ENCODE measurements at regions not wholly inside any gene's neighbourhood (a gene's known extent, or its start where the extent isn't known, plus 50 kb on each side); places are given as distances from the start of the nearest gene placed in this dataset.
"Not testable (repeated sequence)": the region's sequence is repeated elsewhere in the genome, so short reads cannot be mapped to it uniquely, and the experiment has no call there.

GRCh38 chr18:70569647-70570046, 280.8 kb downstream of the SOCS6 start:
- not testable (repeated sequence) for TF ChIP-seq CTCF, POLR2A (IDR thresholded peaks at IDR 0.05)
